Endothelial cell of umbilical vein (primary cell): ENCODE measurements at regions not wholly inside any gene's neighbourhood (a gene's known extent, or its start where the extent isn't known, plus 50 kb on each side); places are given as distances from the start of the nearest gene placed in this dataset.

Experiments used
- BruUV-seq: library from RNA; stranded (reverse); fragments of 400-500 nt; replicated peaks from 2 replicates; lab custom pipeline; 2021; lab: Mats Ljungman, UMichigan
- CTCF ChIA-PET: fragments of 300-600, 350-600 bp; sonication (Branson Sonifier 250); formaldehyde crosslinking; loops from one replicate; lab custom pipeline; 2021; ENCODE audit warnings: antibody characterized with exemption, inconsistent platforms; lab: Charles Lee
- POLR2A ChIA-PET: fragments of 300-600, 350-600 bp; sonication (Branson Sonifier 250); formaldehyde crosslinking; loops from one replicate; lab custom pipeline; 2021; ENCODE audit warnings: antibody characterized with exemption, inconsistent platforms; lab: Charles Lee
- DNase-seq: peaks from one replicate; pipeline ENCODE4 v3.0.0-alpha.2; 2011; ENCODE audit warnings: low read depth, low spot score
- FAIRE-seq: peaks from 2 replicates; lab custom pipeline; 2011; peaks lifted over from hg19 to GRCh38; lab: Jason Lieb, UNC
- H2AFZ ChIP-seq: 2 replicates; pipeline ENCODE4 v1.6.0; 2012; ENCODE audit warnings: low read depth, low read length, control low read depth, inconsistent platforms
- H3K27ac ChIP-seq: 2 replicates; pipeline ENCODE4 v1.5.1; 2011; ENCODE audit warnings: low read depth, mild to moderate bottlenecking, control low read depth, low read length, moderate library complexity; ENCODE audit not compliant: insufficient read depth
- H3K27me3 ChIP-seq, 2 experiments: 2 replicates each; pipeline versions ENCODE4 v1.6.0 to v1.6.1; 2011; ENCODE audit warnings: low read length in 2 of 2, mixed read lengths in 1 of 2; ENCODE audit not compliant: control insufficient read depth in 2 of 2, insufficient read depth in 2 of 2
- H3K36me3 ChIP-seq, 2 experiments: 2 replicates in 1 of 2; 3 replicates in 1 of 2; pipeline ENCODE4 v1.5.1; 2011; ENCODE audit warnings: low read length in 2 of 2, mild to moderate bottlenecking in 1 of 2, moderate library complexity in 1 of 2; ENCODE audit not compliant: control insufficient read depth in 2 of 2, insufficient read depth in 2 of 2; ENCODE audit errors: extremely low read depth in 1 of 2
- H3K4me1 ChIP-seq: 3 replicates; pipeline ENCODE4 v1.5.1; 2011; ENCODE audit warnings: mild to moderate bottlenecking, low read length; ENCODE audit not compliant: control insufficient read depth, insufficient read depth; ENCODE audit errors: extremely low read depth
- H3K4me2 ChIP-seq: 2 replicates; pipeline ENCODE4 v1.6.1; 2011; ENCODE audit warnings: low read length, control low read depth, mixed read lengths; ENCODE audit not compliant: insufficient read depth
- H3K4me3 ChIP-seq, 3 experiments: fragments of 200-600 bp in 1 of 3; sonication (generic), shearing (Covaris generic) in 1 of 3; replicated peaks in 1 of 3; 2 replicates each; pipeline ENCODE4 v1.5.1; 2011 to 2016; ENCODE audit warnings: control low read depth in 3 of 3, low read length in 3 of 3, mild to moderate bottlenecking in 2 of 3, inconsistent platforms in 1 of 3, low read depth in 1 of 3, moderate library complexity in 1 of 3; ENCODE audit not compliant: insufficient read depth in 1 of 3
- H3K79me2 ChIP-seq: 2 replicates; pipeline ENCODE4 v1.6.0; 2012; ENCODE audit warnings: low read length, inconsistent platforms; ENCODE audit not compliant: control insufficient read depth, insufficient read depth
- H3K9ac ChIP-seq: replicated peaks from 2 replicates; pipeline ENCODE3; 2011; ENCODE audit warnings: low read length, control low read depth; ENCODE audit not compliant: insufficient read depth; ENCODE audit errors: extremely low read depth
- H3K9me1 ChIP-seq: replicated peaks from 3 replicates; pipeline ENCODE4 v1.6.0; 2011; ENCODE audit warnings: mild to moderate bottlenecking, low read length; ENCODE audit not compliant: control insufficient read depth, insufficient read depth; ENCODE audit errors: extremely low read depth
- H3K9me3 ChIP-seq: replicated peaks from 2 replicates; pipeline ENCODE4 v1.5.1; 2012; ENCODE audit warnings: low read length, inconsistent platforms; ENCODE audit not compliant: control insufficient read depth, insufficient read depth
- H4K20me1 ChIP-seq: replicated peaks from 2 replicates; pipeline ENCODE3; 2011; ENCODE audit warnings: mild to moderate bottlenecking, low read length; ENCODE audit not compliant: control insufficient read depth, insufficient read depth; ENCODE audit errors: extremely low read depth
- EZH2 ChIP-seq: IDR thresholded peaks from 2 replicates; pipeline ENCODE4 v1.6.1; 2012; ENCODE audit warnings: borderline replicate concordance, low read depth, mild to moderate bottlenecking, moderate library complexity, low read length, inconsistent platforms; ENCODE audit not compliant: severe bottlenecking
- FOS ChIP-seq: IDR thresholded peaks from 2 replicates; pipeline ENCODE4 v1.6.1; 2011; ENCODE audit warnings: mild to moderate bottlenecking, low read length, moderate library complexity, borderline replicate concordance; ENCODE audit not compliant: insufficient read depth
- GATA2 ChIP-seq: IDR thresholded peaks from 2 replicates; pipeline ENCODE4 v1.7.0; 2011; ENCODE audit warnings: low read depth, mild to moderate bottlenecking, moderate library complexity, mixed read lengths, low read length; ENCODE audit not compliant: insufficient read length, insufficient read depth
- JUN ChIP-seq: IDR thresholded peaks from 2 replicates; pipeline ENCODE4 v1.6.1; 2011; ENCODE audit warnings: borderline replicate concordance, low read depth; ENCODE audit not compliant: insufficient read length, insufficient read depth
- MYC ChIP-seq: IDR thresholded peaks from one replicate; pipeline ENCODE4 v1.6.1; 2011; ENCODE audit warnings: mild to moderate bottlenecking, low read depth, low read length
- POLR2AphosphoS5 ChIP-seq: IDR thresholded peaks from 2 replicates; pipeline ENCODE4 v1.6.1; 2012; ENCODE audit warnings: low read depth, mild to moderate bottlenecking, control low read depth, low read length, moderate library complexity; ENCODE audit not compliant: insufficient read depth
- dilution Hi-C: fragments of 300-500 bp; cut with MboI; formaldehyde crosslinking; loops from one replicate; pipeline ENCODE4 v1.15.0; 2019; ENCODE audit warnings: low sequenced_read_pairs; ENCODE audit not compliant: extremely low pct_ligation_motif_present
- intact Hi-C: fragments of 100-400 bp; cut with micrococcal nuclease; formaldehyde crosslinking; loops from one replicate; pipeline ENCODE4 v1.10.0; 2022
- TF ChIP-seq, protein P1 (sequence below), 2 donors: IDR thresholded peaks; 1 replicate in 1 of 2; 2 replicates in 1 of 2; pipeline ENCODE4 v1.5.1; 2011; ENCODE audit warnings: low read length in 2 of 2, mild to moderate bottlenecking in 2 of 2, moderate library complexity in 2 of 2, control low read depth in 1 of 2, inconsistent platforms in 1 of 2, low read depth in 1 of 2; ENCODE audit not compliant: insufficient read depth in 1 of 2; ENCODE audit errors: extremely low read depth in 1 of 2
- TF ChIP-seq, protein P2 (sequence below): IDR thresholded peaks from 2 replicates; pipeline ENCODE4 v1.6.1; 2011; ENCODE audit not compliant: insufficient read depth, insufficient read length

DNA sequence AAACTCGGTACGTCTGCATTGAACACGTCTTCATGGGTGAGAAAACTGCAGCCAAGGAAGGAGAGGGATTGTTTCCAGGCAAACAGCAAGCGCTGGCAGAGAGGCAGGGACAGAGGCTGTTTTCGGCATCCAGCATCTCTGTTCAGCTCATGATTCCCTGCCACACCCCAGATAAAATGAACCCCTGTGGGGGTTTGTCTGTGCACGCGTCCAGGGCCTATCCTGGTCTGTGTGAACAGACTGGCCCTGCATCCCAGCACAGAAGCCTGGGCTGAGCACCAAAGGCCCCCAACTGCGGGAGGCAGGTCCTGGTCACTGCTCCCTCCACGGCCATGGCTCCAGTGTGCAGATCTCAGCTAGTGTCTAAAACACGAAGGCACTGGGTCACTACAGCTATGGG, 83.3 kb upstream of the FAM20C start:
- ChIA-PET CTCF (no interaction called here), POLR2A (no interaction called here)
- no TSS peak for BruUV-seq
- Histone ChIP-seq H3K4me3 (no peak overlapping the region), H3K9me3 (no peaks in the 10 kb centered on the region), H3K27ac (no peak overlapping the region), H3K79me2 (no peaks in the 10 kb centered on the region), H2AFZ (no peak overlapping the region), H3K9me1 (no peaks in the 10 kb centered on the region), H4K20me1 (no peaks in the 10 kb centered on the region), H3K36me3 (no peaks in the 10 kb centered on the region), H3K4me2 (no peak overlapping the region), H3K27me3 (peaks cover 6% of the 10 kb centered on the region in 2 experiments), H3K9ac (no peak overlapping the region), H3K4me1 (no peaks in the 10 kb centered on the region)
- intact Hi-C loops = no loop called here
- FAIRE-seq (no peak), DNase-seq (no peak)
- dilution Hi-C loops = no loop called here
- TF ChIP-seq, protein P1, sequence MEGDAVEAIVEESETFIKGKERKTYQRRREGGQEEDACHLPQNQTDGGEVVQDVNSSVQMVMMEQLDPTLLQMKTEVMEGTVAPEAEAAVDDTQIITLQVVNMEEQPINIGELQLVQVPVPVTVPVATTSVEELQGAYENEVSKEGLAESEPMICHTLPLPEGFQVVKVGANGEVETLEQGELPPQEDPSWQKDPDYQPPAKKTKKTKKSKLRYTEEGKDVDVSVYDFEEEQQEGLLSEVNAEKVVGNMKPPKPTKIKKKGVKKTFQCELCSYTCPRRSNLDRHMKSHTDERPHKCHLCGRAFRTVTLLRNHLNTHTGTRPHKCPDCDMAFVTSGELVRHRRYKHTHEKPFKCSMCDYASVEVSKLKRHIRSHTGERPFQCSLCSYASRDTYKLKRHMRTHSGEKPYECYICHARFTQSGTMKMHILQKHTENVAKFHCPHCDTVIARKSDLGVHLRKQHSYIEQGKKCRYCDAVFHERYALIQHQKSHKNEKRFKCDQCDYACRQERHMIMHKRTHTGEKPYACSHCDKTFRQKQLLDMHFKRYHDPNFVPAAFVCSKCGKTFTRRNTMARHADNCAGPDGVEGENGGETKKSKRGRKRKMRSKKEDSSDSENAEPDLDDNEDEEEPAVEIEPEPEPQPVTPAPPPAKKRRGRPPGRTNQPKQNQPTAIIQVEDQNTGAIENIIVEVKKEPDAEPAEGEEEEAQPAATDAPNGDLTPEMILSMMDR (IDR thresholded peaks at IDR 0.05; ENCODE audit: extremely low read depth in 1 of 2, insufficient read depth in 1 of 2, low read depth in 1 of 2, low read length in 2 of 2) = no peak
- TF ChIP-seq, protein P2, sequence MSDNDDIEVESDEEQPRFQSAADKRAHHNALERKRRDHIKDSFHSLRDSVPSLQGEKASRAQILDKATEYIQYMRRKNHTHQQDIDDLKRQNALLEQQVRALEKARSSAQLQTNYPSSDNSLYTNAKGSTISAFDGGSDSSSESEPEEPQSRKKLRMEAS = no peak
- TF ChIP-seq EZH2 (no peak), JUN (no peak), GATA2 (no peak), FOS (no peak), MYC (no peak), POLR2AphosphoS5 (no peak)
